GM19239 (cell line): ENCODE measurements at regions not wholly inside any gene's neighbourhood (a gene's known extent, or its start where the extent isn't known, plus 50 kb on each side); places are given as distances from the start of the nearest gene placed in this dataset.

Experiments
- DNase-seq: peaks from one replicate; pipeline ENCODE4 v3.0.0; 2011; ENCODE audit warnings: low spot score; ENCODE audit not compliant: insufficient read length
- FAIRE-seq: peaks from 2 replicates; lab custom pipeline; 2011; peaks lifted over from hg19 to GRCh38; lab: Jason Lieb, UNC

DNA sequence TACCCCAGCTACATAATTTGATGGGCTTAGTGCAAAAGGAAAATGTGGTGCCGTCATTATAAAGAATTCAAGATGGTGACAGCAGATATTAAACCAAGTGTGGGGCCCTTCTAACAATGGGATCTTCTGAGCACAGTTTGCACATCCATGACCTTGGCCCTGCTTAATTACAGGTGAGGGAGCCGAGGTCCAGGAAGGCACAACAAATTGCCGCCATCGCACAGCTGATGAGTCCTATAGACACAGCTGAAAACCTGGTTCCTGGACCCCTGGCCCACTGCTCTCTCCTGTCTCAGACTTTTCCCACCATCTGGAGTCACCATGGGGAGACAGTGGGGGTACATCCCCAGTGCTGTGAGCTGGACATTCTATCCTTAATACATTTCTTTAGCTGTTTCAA is 95.8 kb upstream of the MAP4K3 start:
- no peak for FAIRE-seq
- DNase-seq: no peak

DNA sequence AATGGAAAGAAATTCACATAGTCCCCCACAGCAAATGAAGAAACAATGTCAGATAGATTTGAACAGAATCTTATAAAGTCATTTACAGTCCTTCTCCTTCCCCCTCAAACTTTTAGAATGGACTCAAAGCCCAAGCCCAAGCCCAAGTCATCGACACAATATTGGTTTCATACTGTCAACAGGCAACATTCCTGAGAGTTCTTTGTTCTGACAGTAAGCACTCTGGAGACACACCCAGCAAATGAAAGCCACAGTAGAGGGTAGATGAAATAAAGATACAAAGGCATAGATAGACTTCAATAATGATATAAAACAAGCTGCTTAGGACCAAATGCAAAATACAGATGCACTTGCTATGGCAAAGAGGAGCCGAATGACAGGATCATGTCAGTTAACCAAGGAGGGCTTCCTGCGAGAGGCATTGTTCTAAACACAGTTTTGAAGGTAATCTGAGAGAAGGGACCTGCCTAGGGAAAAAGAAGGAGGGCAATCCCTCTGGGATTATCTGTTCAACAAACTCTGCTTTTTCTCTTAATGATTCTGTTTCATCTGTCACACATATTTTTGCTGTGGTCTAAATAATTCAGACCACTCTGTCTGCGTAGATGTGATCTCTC is 97.1 kb upstream of the MAP4K3 start:
- DNase-seq (no peak), FAIRE-seq (no peak)

DNA sequence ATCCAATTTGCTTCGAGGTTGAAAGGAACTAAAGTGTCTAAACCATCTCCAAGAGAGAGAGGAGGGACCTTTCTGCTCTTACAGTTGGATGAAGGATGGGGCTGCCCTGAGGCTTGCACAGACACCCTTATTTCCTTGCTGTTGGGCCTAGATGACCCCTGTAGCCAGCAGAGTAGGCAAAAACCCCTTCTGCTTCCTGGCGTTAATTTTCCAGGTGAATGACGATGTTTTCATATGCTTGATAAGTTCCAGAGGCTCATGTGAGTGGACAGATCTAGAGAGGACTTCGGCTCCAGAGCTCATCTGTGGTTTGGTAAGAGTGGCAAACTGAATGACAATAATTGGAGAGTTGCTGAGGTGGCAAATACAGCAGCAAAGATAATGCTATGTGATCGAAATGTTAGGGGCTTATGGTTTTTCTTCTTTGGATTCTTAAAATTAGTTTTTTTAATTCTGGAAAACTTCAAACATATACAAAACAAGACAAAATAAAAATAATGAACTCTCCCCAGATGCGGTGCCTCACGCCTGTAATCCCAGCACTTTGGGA is 98.6 kb upstream of the MAP4K3 start:
- no peak for FAIRE-seq
- no peak for DNase-seq

DNA sequence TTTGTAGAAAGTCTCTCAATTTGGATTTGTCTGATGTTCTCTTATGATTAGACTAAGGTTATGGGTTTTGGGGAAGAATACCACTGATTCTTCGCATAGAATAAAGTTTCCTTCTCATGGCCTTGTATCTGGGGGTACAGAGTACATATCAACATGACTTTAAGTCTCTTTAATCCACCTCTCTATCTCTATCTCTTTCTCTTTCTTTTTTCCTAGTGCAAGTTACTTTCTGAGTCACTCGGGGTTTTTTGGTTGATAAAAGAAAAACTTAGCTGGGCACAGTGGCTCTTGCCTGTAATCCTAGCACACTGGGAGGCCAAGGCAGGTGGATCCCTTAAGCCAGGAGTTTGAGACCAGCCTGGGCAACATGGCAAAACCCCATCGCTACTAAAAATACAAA is 100.1 kb upstream of the MAP4K3 start:
- DNase-seq: no peak
- FAIRE-seq: no peak

DNA sequence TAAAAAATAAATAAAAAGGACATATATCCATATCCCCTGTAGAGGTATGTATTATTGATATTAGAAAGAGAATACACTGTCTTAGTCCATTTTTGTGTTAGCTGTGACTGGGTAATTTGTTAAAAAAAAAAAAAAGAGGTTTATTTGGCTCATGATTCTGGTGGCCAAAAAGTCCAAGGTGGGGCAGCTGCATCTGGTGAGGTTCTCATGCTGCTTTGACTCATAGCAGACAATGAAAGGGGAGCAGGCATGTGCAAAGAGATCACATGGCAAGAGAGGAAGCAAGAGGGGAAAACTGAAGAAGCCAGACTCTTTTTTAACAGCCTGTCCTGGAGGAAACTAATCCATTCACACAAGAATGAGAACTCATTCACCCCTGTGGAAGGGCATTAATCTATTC is 101.6 kb upstream of the MAP4K3 start:
- FAIRE-seq: no peak

DNA sequence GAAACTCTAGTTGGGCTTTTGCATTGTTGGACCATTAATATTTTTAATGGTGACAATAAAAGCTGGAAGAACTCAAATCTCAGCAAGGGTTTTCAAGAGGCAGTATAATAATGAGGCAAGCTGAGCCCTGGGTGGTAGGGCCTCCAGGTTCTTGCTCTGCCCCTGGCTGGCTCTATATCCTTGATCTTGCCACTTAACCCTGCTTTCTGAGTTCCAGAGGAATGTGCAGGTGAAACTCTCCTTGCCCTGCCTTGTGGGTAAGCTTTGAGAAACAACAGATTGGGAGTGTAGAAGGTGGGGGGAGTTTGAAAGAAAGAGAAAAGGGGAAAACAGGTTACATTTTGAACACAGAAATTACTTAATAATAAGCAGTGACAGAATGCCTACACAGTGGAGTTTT is 103.3 kb upstream of the MAP4K3 start:
- DNase-seq (no peak), FAIRE-seq (no peak)

More for the DNA sequence above, 101.6 kb upstream of the MAP4K3 start:
- no peak for DNase-seq

DNA sequence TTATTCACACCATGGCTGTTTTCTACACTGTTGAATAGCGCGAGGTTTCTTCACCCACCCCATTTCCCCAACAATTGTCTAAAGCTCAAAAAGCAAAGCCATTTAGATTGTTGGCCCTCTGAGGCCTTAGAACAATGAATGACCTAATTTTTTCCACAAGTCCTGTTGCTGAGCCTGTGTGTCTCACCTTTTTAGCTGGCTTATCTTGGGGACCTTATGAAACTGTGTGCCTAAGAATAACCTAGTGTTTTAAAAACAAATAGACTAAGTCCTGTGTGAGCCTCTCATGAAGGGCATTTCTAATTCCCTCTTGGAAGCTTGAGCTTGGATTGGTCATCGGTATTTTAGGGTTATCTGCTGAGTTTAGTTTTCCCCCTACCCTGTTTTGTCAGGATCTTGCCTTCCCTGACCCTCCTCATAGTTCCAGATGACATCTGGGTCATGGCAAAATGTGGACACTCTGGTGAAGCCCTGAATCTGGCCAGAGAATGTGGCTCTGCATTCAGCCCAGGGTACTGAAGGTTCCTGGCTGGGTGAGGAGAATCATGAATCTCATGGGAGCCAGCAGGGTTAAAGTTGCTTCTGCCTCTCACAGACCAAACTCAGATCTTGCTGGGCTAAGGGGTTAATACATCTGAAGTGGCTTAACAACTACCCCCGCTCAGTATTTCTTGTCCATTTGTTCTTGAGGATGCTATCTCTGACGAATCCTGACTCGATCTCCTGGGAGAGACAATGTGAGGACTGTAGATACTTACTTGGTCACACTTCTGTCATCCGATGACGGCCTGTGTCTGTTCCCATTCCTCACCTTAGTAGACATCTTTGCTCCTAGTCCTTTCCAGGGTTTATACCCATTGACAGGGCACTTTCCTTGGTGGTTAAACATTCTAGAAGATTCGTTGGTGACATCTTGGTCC is 104.2 kb upstream of the MAP4K3 start:
- FAIRE-seq (no peak), DNase-seq (no peak)

DNA sequence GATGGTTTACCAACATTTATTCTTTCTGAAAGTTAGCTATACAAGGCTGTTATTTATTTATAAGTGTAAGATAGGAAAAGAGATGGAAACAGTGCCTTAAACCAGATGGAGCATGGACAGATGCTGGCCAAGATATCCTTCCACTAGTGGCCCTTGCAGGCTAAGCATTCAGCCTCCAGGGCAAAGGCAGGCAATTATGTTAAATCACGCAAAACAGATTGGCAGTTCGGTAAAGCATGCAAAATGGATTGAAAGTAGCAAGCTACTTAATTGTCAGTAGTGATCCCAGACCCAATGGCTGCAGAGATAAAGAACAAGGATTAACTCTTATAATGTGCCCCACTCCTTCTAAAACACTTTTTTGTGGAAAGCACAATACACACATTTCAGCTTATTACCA is 105.4 kb upstream of the MAP4K3 start:
- DNase-seq (no peak), FAIRE-seq (no peak)

DNA sequence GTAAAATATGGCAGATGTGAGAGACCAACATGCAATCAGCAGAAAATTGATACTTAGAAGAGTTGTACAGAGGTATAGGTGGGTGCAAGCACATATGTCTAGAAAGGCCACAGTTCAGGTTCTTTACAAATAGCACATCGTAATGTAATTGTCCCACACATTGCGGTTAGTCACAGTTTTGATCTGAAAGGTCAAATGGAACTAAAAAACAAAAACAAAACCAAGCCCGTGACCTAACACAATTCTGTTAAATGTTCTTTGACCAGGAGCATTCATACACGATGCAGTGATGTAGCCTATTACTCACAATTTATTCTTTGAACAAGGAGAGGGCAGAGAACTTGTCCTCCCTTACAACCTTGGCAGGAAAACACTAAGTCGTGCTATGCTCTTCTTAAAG is 108.9 kb upstream of the MAP4K3 start:
- DNase-seq (no peak), FAIRE-seq (no peak)

DNA sequence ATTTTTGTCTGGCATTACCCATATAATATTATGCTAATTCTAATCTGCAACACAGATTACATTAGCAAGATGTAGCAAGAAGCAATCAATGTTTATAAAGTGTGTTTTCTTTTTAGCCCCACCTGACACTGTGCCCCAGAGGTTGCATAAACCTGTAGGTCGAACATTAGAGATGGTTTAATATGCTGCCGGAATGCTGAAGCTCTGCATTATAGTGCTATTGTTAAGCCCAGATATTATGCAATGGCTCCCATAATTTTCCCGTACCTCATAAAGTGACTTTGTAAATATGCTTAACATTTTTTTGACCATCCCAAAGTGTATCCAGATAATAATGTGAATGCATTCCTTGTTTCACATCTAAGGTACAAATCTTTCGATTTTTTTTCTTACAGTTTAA is 109.3 kb upstream of the MAP4K3 start:
- FAIRE-seq (no peak), DNase-seq (no peak)

DNA sequence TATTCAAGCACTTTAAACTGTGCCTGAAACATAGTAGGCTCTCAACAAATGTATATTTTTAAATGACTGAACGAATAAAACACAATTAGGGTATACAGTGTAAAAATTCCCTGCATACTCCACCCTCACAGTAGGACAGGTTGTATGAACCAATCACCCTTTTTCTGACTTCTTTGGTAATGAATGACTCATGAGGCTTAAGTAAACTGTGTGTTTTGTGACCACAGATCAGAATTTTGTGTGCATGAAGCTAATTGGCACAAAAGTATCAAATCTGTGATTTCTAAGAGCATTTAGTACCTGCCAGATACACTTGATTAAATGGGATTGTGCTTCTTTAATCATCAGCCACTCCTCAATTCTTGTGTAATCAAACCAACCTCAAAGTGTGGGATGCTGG is 109.9 kb upstream of the MAP4K3 start:
- FAIRE-seq (no peak), DNase-seq (no peak)

DNA sequence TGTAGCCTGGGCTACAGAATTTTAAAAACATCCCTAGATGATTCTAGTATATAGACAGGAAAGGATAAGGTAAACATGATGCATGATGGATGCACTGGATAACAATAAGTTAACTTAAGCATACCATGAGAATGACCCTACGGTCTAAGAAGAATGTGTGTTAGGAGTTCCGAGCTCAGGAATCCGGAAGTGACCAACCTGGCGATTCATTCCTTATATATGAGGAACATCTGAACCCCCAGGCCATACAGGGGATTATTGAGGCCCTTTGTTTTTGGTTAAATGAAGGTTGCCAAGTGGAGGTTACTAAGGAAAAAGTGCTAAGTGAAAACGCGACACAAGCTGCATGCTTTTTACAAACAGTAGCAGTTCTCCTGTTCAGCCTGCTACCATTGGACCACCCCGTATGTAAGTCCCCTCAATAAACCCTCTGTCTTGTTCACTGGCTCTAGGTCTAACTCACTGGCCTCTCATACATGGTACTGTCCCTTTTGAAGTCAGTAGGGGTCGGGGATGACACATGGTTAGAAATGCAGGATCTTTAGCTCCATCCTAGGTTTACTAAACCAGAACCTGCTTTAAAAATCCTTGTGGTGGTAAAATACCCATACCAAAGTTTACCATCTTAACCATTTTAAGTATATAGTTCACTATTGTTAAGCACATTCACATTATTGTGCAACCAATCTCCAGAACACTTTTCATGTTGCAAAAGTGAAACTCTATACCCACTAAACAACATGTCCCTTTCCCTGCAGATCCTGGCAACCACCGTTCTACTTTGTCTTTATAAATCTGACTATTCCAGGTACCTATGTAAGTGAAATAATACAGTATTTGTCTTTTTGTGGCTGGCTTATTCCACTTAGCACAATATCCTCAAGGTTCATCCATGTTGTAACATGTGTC is 111.0 kb upstream of the MAP4K3 start:
- FAIRE-seq (no peak), DNase-seq (no peak)

DNA sequence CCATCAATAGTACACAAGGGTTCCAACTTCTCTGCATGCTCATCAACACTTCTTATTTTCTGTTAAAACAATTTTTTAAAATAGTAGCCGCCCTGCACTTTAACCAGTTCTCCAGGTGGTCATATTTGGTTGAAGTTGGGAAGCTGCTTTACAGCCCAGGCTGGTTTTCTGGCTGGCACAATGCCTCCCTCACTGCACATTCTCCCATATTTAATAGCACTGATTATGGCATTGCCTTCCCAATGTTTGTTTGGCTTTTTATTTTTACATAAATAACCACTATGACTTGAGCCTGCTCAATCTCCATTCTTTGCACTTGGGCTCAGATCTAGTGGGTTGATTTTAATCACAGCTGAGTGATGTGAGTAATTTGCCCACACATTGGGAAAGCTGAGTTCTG is 111.9 kb upstream of the MAP4K3 start:
- no peak for FAIRE-seq

DNA sequence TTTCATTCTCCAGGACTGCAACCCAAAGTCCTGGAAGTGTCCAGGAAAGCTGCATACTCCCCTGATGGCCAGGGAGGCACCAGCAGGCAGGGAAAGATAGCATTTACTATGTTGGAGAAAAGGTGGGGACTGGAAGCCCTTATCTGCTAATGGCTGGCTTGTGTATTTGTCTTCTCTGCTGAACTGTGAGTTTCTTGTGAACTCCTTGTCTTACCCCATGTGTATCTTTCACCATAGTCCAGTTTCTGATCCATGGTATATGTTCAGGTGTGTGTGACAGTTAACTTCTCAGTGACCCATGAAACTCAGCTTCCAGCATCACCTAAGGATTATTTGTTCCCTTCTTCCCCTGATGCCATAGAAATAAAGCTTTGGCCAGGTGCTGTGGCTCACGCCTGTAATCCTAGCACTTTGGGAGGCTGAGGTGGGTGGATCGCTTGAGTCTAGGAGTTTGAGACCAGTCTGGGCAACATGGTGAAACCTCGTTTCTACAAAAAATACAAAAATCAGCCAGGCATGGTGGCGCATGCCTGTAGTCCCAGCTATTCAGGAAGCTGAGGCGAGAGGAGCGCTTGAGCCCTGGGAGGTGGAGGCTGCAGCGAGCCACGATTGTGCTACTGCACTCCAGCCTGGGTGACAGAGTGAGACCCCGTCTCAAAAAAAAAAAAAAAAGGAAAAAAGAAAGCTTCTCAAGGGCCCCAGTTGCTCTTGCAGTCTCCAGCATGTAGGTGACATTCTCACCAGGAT is 112.8 kb upstream of the MAP4K3 start:
- DNase-seq (no peak), FAIRE-seq (no peak)

More for the DNA sequence above, 111.9 kb upstream of the MAP4K3 start:
- DNase-seq: no peak

DNA sequence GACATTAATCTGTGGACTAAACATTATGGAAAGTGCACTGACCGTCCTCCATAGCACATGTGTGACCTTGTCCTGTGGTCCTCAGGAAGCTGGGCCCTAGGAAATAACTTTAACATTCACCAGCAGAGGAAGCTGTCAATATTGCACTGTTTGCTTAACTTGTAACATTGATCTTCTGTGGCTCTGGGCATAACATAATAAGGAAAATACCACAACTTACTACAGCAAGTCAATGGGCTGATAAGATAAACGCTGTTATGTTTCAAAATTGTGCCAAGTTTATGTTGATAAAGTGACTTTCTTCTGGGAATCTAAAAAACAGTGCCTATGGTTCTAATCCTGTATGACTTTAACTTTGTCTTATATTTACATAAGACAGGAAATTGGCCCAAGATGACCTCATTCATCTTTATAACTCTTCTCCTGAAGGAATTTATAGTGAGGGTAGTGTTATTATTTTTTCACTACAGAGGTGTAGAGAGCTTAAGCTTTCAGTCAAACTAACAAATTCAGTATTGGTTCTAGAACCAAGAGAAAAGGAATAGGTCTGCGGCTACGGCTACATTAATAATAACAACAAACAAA is 113.7 kb upstream of the MAP4K3 start:
- no peak for DNase-seq

DNA sequence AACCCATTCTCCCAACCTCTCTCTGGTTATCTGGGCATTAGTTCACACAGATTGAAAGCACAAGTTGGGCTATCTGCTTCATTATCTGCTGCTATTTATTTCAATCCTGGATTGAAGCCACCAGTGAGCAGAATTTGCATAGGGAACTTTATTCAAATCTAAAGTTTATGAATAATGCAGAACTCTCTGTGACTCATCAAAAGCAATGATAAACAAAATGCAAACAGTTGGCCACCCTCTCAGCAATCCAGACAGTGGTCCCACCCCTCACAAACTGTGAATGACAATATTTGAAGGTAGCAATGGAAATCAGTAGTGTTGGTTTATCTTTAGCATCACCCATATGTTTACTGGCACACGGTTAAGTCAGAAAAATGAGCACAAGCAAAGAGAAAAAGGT is 106.8 kb upstream of the TMEM178A start:
- DNase-seq: no peak
- FAIRE-seq: no peak

More for the DNA sequence above, 113.7 kb upstream of the MAP4K3 start:
- FAIRE-seq: no peak

DNA sequence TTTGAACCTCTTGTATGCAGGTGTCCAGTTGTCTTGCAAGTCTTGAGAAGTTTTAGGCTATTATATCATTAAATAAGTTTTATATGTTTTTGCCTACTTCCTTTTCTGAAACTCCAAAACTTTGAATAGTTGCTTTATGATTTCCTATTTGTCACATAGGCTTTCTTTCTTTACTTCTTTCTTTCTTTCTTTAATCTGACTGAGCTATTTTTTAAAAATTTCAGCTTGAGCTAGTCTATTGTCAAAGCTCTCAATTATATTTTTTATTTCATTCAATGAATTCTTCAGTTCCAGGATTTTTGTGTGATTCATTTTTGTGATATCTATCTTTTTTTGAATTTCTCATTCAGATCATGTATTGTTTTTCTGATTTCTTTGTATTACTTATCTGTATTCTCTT is 102.1 kb upstream of the TMEM178A start:
- FAIRE-seq (no peak), DNase-seq (no peak)

DNA sequence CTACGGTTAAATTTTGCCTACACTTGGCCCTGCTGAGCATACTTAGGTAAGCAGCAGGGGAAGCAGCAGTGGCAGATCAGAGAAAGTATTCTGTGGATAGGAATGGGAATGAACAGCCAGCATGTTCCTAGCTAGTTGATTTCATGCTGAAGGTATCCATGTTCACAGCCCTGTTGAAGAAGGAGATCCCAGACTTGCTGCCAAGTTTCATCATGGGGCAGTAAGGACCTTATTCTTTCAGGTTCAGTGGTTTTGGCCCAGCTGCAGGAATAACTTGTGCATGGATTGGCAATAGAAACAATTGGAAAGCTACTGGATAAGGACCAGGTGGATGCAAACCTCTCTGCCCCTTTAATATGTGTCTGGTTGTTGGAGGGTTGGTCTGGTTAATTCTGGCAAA is 98.2 kb upstream of the TMEM178A start:
- DNase-seq (no peak), FAIRE-seq (no peak)

DNA sequence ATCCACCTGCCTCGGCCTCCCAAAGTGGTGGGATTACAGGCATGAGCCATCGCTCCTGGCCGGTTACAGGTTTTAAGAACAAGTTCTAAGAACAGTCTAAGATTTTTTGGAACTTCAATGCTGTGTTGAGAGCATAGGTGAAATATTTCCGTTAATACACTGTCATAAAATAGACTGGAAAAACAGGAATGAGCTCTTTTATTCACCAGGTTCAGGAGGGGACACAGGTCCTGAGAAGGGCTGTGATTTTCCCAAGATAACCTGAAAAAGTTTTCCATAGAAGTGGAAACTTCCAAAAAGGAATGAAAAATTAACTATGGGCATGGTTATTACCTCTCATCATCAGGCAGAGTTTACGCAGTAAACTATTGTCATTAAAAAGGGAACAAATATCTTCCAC is 97.6 kb upstream of the TMEM178A start:
- DNase-seq: no peak
- FAIRE-seq: no peak
